ENCODE measurements at regions not wholly inside any gene's neighbourhood (a gene's known extent, or its start where the extent isn't known, plus 50 kb on each side); places are given as distances from the start of the nearest gene placed in this dataset.

GRCh38 chr14:22227084-22227483 is 361.9 kb downstream of the DAD1 start:
- TF ChIP-seq CTCF (IDR thresholded peaks at IDR 0.05) (no peak), POLR2A (IDR thresholded peaks at IDR 0.05) (no peak)
